K562 (cell line): ENCODE measurements at regions not wholly inside any gene's neighbourhood (a gene's known extent, or its start where the extent isn't known, plus 50 kb on each side); places are given as distances from the start of the nearest gene placed in this dataset.

Experiments
- ATAC-seq: fragments of 200-7000 bp; cut with Tn5 transposase; 3 replicates; pipeline ENCODE4 v1.9.1; 2020; ENCODE audit warnings: moderate library complexity
- BruUV-seq: library from RNA; stranded (reverse); fragments of 400-500 nt; replicated peaks from 2 replicates; lab custom pipeline; 2021; lab: Mats Ljungman, UMichigan
- CTCF ChIA-PET: fragments of 300-600 bp; formaldehyde crosslinking; extraction: SDS; loops from one replicate; lab custom pipeline; 2021; ENCODE audit warnings: low intra/inter-chr PET ratio; lab: Yijun Ruan, JAX
- POLR2A ChIA-PET: fragments of 300-600, 350-650 bp; sonication (Branson Sonifier 250); formaldehyde crosslinking; extraction: SDS; loops from one replicate; lab custom pipeline; 2021; ENCODE audit warnings: antibody characterized with exemption, inconsistent platforms; lab: Yijun Ruan, JAX
- DNase-seq, 4 experiments: peaks; one replicate each; pipeline versions ENCODE4 v3.0.0 to v3.0.0-alpha.2; 2011 to 2018; ENCODE audit warnings: low spot score in 3 of 4, mixed read lengths in 3 of 4; ENCODE audit errors: extremely low read depth in 1 of 4
- FAIRE-seq: peaks from 2 replicates; lab custom pipeline; 2011; peaks lifted over from hg19 to GRCh38; lab: Jason Lieb, UNC
- H2AFZ ChIP-seq: 2 replicates; pipeline ENCODE4 v1.6.0; 2011; ENCODE audit warnings: low read depth, low read length, control low read depth, inconsistent platforms
- H3K27ac ChIP-seq: fragments of 200-600 bp; 3 replicates; pipeline ENCODE4 v1.8.0; 2011; ENCODE audit warnings: low read depth, mild to moderate bottlenecking, control low read depth, inconsistent platforms, low read length, moderate library complexity, mixed read lengths; ENCODE audit errors: extremely low read depth
- H3K27me3 ChIP-seq, 2 experiments: fragments of 300-600 bp in 1 of 2; 2 replicates in 1 of 2; 3 replicates in 1 of 2; pipeline versions ENCODE4 v1.6.0 to v1.8.0; 2011; ENCODE audit warnings: inconsistent platforms in 2 of 2, low read length in 2 of 2, mild to moderate bottlenecking in 1 of 2, mixed read lengths in 1 of 2, moderate library complexity in 1 of 2; ENCODE audit not compliant: control insufficient read depth in 2 of 2, insufficient read depth in 2 of 2
- H3K36me3 ChIP-seq: fragments of 300-600 bp; 3 replicates; pipeline ENCODE4 v1.8.0; 2011; ENCODE audit warnings: mild to moderate bottlenecking, low read length, inconsistent platforms; ENCODE audit not compliant: control insufficient read depth, insufficient read depth
- H3K4me1 ChIP-seq, 2 experiments: fragments of 200-600 bp in 1 of 2; replicated peaks in 1 of 2; 2 replicates in 1 of 2; 3 replicates in 1 of 2; pipeline versions ENCODE4 v1.5.1 to v1.8.0; 2011; ENCODE audit warnings: inconsistent platforms in 2 of 2, low read length in 2 of 2, mild to moderate bottlenecking in 1 of 2, mixed read lengths in 1 of 2, moderate library complexity in 1 of 2; ENCODE audit not compliant: control insufficient read depth in 2 of 2, insufficient read depth in 2 of 2
- H3K4me2 ChIP-seq: 2 replicates; pipeline ENCODE4 v1.6.1; 2011; ENCODE audit warnings: low read length, control low read depth, inconsistent platforms, mixed read lengths; ENCODE audit not compliant: insufficient read depth
- H3K4me3 ChIP-seq: fragments of 200-600 bp; sonication (generic), shearing (Covaris generic); 2 replicates; pipeline ENCODE4 v1.5.1; 2016; ENCODE audit warnings: control low read depth, inconsistent platforms
- H3K79me2 ChIP-seq: fragments of 200-600 bp; 3 replicates; pipeline ENCODE4 v1.8.0; 2011; ENCODE audit warnings: low read length, inconsistent platforms; ENCODE audit not compliant: control insufficient read depth, insufficient read depth
- H3K9ac ChIP-seq, 2 experiments: 2 replicates each; pipeline versions ENCODE4 v1.6.0 to v1.6.1; 2011; ENCODE audit warnings: low read depth in 2 of 2, low read length in 2 of 2, control low read depth in 1 of 2, inconsistent platforms in 1 of 2, mild to moderate bottlenecking in 1 of 2, mixed read lengths in 1 of 2; ENCODE audit not compliant: insufficient read depth in 1 of 2
- H3K9me1 ChIP-seq: one replicate; pipeline ENCODE4 v1.6.0; 2011; ENCODE audit warnings: inconsistent platforms, mild to moderate bottlenecking, low read length, moderate library complexity; ENCODE audit not compliant: control insufficient read depth, insufficient read depth
- H3K9me3 ChIP-seq: replicated peaks from 2 replicates; pipeline ENCODE4 v1.5.1; 2011; ENCODE audit warnings: low read depth, low read length, inconsistent platforms; ENCODE audit not compliant: control insufficient read depth, insufficient read depth
- H4K20me1 ChIP-seq: replicated peaks from 2 replicates; pipeline ENCODE4 v1.6.1; 2011; ENCODE audit warnings: low read length, inconsistent platforms, mixed read lengths; ENCODE audit not compliant: control insufficient read depth, insufficient read depth
- CBX2 ChIP-seq: fragments of 200-600 bp; sonication (generic); IDR thresholded peaks from one replicate; pipeline ENCODE4 v1.6.1; 2012; ENCODE audit warnings: mild to moderate bottlenecking, low read length, inconsistent platforms; ENCODE audit not compliant: insufficient read depth, poor library complexity, severe bottlenecking
- ETV1 ChIP-seq: fragments of 450-650 bp; conservative IDR thresholded peaks from 2 replicates; pipeline ENCODE4 v1.6.1; 2016; ENCODE audit warnings: missing genetic modification characterization, control low read depth, low read depth, missing compliant biosample characterization
- GATA2 ChIP-seq: sonication (generic); formaldehyde crosslinking; IDR thresholded peaks from 2 replicates; pipeline ENCODE4 v1.4.0; 2020; ENCODE audit warnings: mild to moderate bottlenecking, missing genetic modification reagents
- NR0B1 ChIP-seq: fragments of 450-650 bp; IDR thresholded peaks from one replicate; pipeline ENCODE4 v1.6.1; 2018; ENCODE audit warnings: mild to moderate bottlenecking, moderate library complexity; ENCODE audit not compliant: partially characterized antibody
- RCOR1 ChIP-seq, 2 experiments: IDR thresholded peaks; 2 replicates each; pipeline ENCODE4 v1.6.1; 2012; ENCODE audit warnings: low read depth in 2 of 2, low read length in 2 of 2, borderline replicate concordance in 1 of 2, improper control_type of control experiment in 1 of 2
- TAL1 ChIP-seq: fragments of 450-650 bp; IDR thresholded peaks from 2 replicates; pipeline ENCODE4 v1.6.1; 2016; ENCODE audit warnings: mild to moderate bottlenecking
- TCF3 ChIP-seq: sonication (generic); formaldehyde crosslinking; IDR thresholded peaks from 2 replicates; pipeline ENCODE4 v1.4.0; 2020; ENCODE audit warnings: mild to moderate bottlenecking, missing genetic modification reagents
- THRA ChIP-seq: fragments of 450-650 bp; IDR thresholded peaks from 2 replicates; pipeline ENCODE4 v1.6.1; 2017; ENCODE audit warnings: mild to moderate bottlenecking, moderate library complexity
- ZNF263 ChIP-seq: sonication (generic); formaldehyde crosslinking; IDR thresholded peaks from 2 replicates; pipeline ENCODE4 v1.8.0; 2022; ENCODE audit warnings: mild to moderate bottlenecking, missing genetic modification reagents, borderline replicate concordance
- ZNF280A ChIP-seq: fragments of 450-650 bp; IDR thresholded peaks from 2 replicates; pipeline ENCODE4 v1.6.1; 2018; ENCODE audit warnings: mild to moderate bottlenecking, low read depth; ENCODE audit not compliant: partially characterized antibody
- ZNF282 ChIP-seq: sonication (generic); formaldehyde crosslinking; IDR thresholded peaks from 2 replicates; pipeline ENCODE4 v1.8.1; 2023; ENCODE audit warnings: missing genetic modification reagents
- ZNF586 ChIP-seq: fragments of 450-650 bp; formaldehyde crosslinking; conservative IDR thresholded peaks from 2 replicates; pipeline ENCODE4 v1.4.0; 2020; ENCODE audit warnings: mild to moderate bottlenecking, moderate library complexity
- WGBS: fragments of 100-300 bp; shearing (Covaris generic); methylation state at CpG from one replicate; pipeline ENCODE4 v1.1.6; 2016; ENCODE audit warnings: low coverage, mixed read lengths; ENCODE audit not compliant: insufficient coverage; ENCODE audit errors: missing lambda C conversion rate; 5-methylcytosine and 5-hydroxymethylcytosine counted together
- in situ Hi-C: fragments of 300-500 bp; cut with MboI; formaldehyde crosslinking; loops from 4 replicates; pipeline ENCODE4 v1.15.0; 2018; ENCODE audit warnings: inconsistent platforms, mixed read lengths
- intact Hi-C: fragments of 100-400 bp; cut with micrococcal nuclease; formaldehyde crosslinking; loops from 2 replicates; pipeline ENCODE4 v1.14.2; 2022

- no peak for FAIRE-seq
- H3K36me3 ChIP-seq: no peaks in the 10 kb centered on the region
- POLR2A ChIA-PET: no interaction called here
Observed at GRCh38 chr9:78805771-78806170, 508.8 kb downstream of the PSAT1 start.

GRCh38 chr9:78806492-78807160 is 509.7 kb downstream of the PSAT1 start:
- H3K9ac ChIP-seq: no peak overlapping the region
- POLR2A ChIA-PET: no interaction called here
- intact Hi-C loops: no loop called here
- H3K9me1 ChIP-seq: no peaks in the 10 kb centered on the region
- DNase-seq (no peak), ATAC-seq (no peak), FAIRE-seq (no peak)
- CTCF ChIA-PET: no interaction called here
- H3K27me3 ChIP-seq: no peaks in the 10 kb centered on the region
- in situ Hi-C loops: no loop called here
- no peaks in the 10 kb centered on the region for H3K4me1 ChIP-seq
- H3K27ac ChIP-seq: no peak overlapping the region
- H3K36me3 ChIP-seq: no peaks in the 10 kb centered on the region
- no peaks in the 10 kb centered on the region for H4K20me1 ChIP-seq
- no peak overlapping the region for H3K4me3 ChIP-seq
- no peaks in the 10 kb centered on the region for H3K79me2 ChIP-seq
- H2AFZ ChIP-seq: no peak overlapping the region
- BruUV-seq: no TSS peak
- no peak overlapping the region for H3K4me2 ChIP-seq
- H3K9me3 ChIP-seq: no peaks in the 10 kb centered on the region
- 3% methylated on average over 4 of the region's 4 CpGs for WGBS
- TF ChIP-seq ZNF280A (no peak), NR0B1 (no peak), ETV1 (tag) (no peak), ZNF263 (CRISPR knock-in tag) (no peak), GATA2 (CRISPR knock-in tag) (no peak), ZNF586 (CRISPR knock-in tag) (no peak), THRA (no peak), ZNF282 (no peak), TAL1 (no peak), TCF3 (CRISPR knock-in tag) (no peak), CBX2 (no peak)

More at GRCh38 chr9:78805771-78806170, 508.8 kb downstream of the PSAT1 start:
- DNase-seq: no peak
- intact Hi-C loops: no loop called here
- no peak for TF ChIP-seq RCOR1 (IDR thresholded peaks at IDR 0.05; ENCODE audit: borderline replicate concordance in 1 of 2, low read depth in 2 of 2, low read length in 2 of 2)
- in situ Hi-C loops: no loop called here
- CTCF ChIA-PET: no interaction called here
- Histone ChIP-seq H3K27ac (no peak overlapping the region), H3K79me2 (no peaks in the 10 kb centered on the region), H3K4me1 (no peaks in the 10 kb centered on the region), H4K20me1 (no peaks in the 10 kb centered on the region), H3K27me3 (no peaks in the 10 kb centered on the region), H3K9me1 (no peaks in the 10 kb centered on the region), H3K4me3 (no peak overlapping the region), H3K9ac (no peak overlapping the region), H2AFZ (no peak overlapping the region), H3K4me2 (no peak overlapping the region), H3K9me3 (no peaks in the 10 kb centered on the region)
- no TSS peak for BruUV-seq
- 8% methylated on average over 2 of the region's 2 CpGs for WGBS
- no peak for ATAC-seq
